H9 (cell line): ENCODE measurements at regions not wholly inside any gene's neighbourhood (a gene's known extent, or its start where the extent isn't known, plus 50 kb on each side); places are given as distances from the start of the nearest gene placed in this dataset.

ENCODE experiments used
- DNase-seq: peaks from one replicate; pipeline ENCODE4 v3.0.0-alpha.2; 2017
- H2AFZ ChIP-seq: one replicate; pipeline ENCODE4 v1.6.1; 2013; ENCODE audit warnings: mild to moderate bottlenecking, low read length, control low read depth, moderate library complexity
- H2AK5ac ChIP-seq: 2 replicates; pipeline ENCODE4 v1.6.1; 2013; ENCODE audit warnings: low read length, control low read depth, mixed read lengths; ENCODE audit not compliant: insufficient read length
- H2BK120ac ChIP-seq: one replicate; pipeline ENCODE4 v1.6.1; 2013; ENCODE audit warnings: low read depth, mild to moderate bottlenecking, low read length, control low read depth, inconsistent platforms; ENCODE audit not compliant: poor library complexity, severe bottlenecking
- H2BK12ac ChIP-seq: 2 replicates; pipeline ENCODE4 v1.6.1; 2013; ENCODE audit warnings: low read length, control low read depth, mixed read lengths, low read depth; ENCODE audit not compliant: insufficient read length
- H2BK15ac ChIP-seq: 2 replicates; pipeline ENCODE4 v1.6.1; 2013; ENCODE audit warnings: low read depth, low read length, control low read depth
- H2BK20ac ChIP-seq: one replicate; pipeline ENCODE4 v1.6.1; 2013; ENCODE audit warnings: low read depth, mild to moderate bottlenecking, low read length, control low read depth, inconsistent platforms; ENCODE audit not compliant: poor library complexity, severe bottlenecking
- H2BK5ac ChIP-seq: 2 replicates; pipeline ENCODE4 v1.6.1; 2013; ENCODE audit warnings: low read length, control low read depth, mixed read lengths; ENCODE audit not compliant: insufficient read length
- H3K14ac ChIP-seq: 2 replicates; pipeline ENCODE4 v1.6.1; 2013; ENCODE audit warnings: low read length, control low read depth; ENCODE audit not compliant: insufficient read depth
- H3K18ac ChIP-seq: 2 replicates; pipeline ENCODE4 v1.6.1; 2013; ENCODE audit warnings: low read depth, mild to moderate bottlenecking, mixed read lengths, low read length, control low read depth; ENCODE audit not compliant: insufficient read length
- H3K23ac ChIP-seq: 2 replicates; pipeline ENCODE4 v1.6.1; 2013; ENCODE audit warnings: low read length, control low read depth, mixed read lengths, low read depth; ENCODE audit not compliant: insufficient read length
- H3K23me2 ChIP-seq: 2 replicates; pipeline ENCODE4 v1.6.1; 2013; ENCODE audit warnings: low read depth, mild to moderate bottlenecking, mixed read lengths, low read length, control low read depth; ENCODE audit not compliant: insufficient read length, poor library complexity, severe bottlenecking
- H3K27ac ChIP-seq: 2 replicates; pipeline ENCODE4 v1.5.1; 2013; ENCODE audit warnings: low read length, control low read depth, mixed read lengths, low read depth; ENCODE audit not compliant: insufficient read length
- H3K27me3 ChIP-seq: 2 replicates; pipeline ENCODE4 v1.6.1; 2013; ENCODE audit warnings: low read length, control low read depth, inconsistent platforms; ENCODE audit not compliant: insufficient read depth
- H3K4ac ChIP-seq: 2 replicates; pipeline ENCODE4 v1.6.1; 2013; ENCODE audit warnings: low read depth, mild to moderate bottlenecking, control low read depth, inconsistent platforms, low read length, moderate library complexity
- H3K4me1 ChIP-seq: 2 replicates; pipeline ENCODE4 v1.6.1; 2013; ENCODE audit warnings: low read length, control low read depth, inconsistent platforms; ENCODE audit not compliant: insufficient read depth
- H3K4me2 ChIP-seq: 2 replicates; pipeline ENCODE4 v1.6.1; 2013; ENCODE audit warnings: low read length, control low read depth, mixed read lengths; ENCODE audit not compliant: insufficient read length, insufficient read depth
- H3K56ac ChIP-seq: 2 replicates; pipeline ENCODE4 v1.6.1; 2013; ENCODE audit warnings: low read depth, mild to moderate bottlenecking, mixed read lengths, low read length, control low read depth; ENCODE audit not compliant: insufficient read length
- H3K79me1 ChIP-seq: 2 replicates; pipeline ENCODE4 v1.6.1; 2013; ENCODE audit warnings: low read depth, mild to moderate bottlenecking, moderate library complexity, low read length, control low read depth, inconsistent platforms; ENCODE audit not compliant: insufficient read depth, poor library complexity, severe bottlenecking
- H3K79me2 ChIP-seq: 2 replicates; pipeline ENCODE4 v1.6.1; 2013; ENCODE audit warnings: low read length, control low read depth, inconsistent platforms; ENCODE audit not compliant: insufficient read depth
- H3K9ac ChIP-seq: 2 replicates; pipeline ENCODE4 v1.6.1; 2013; ENCODE audit warnings: low read length, control low read depth, mixed read lengths; ENCODE audit not compliant: insufficient read length; ENCODE audit errors: extremely low read depth
- H3K9me3 ChIP-seq: one replicate; pipeline ENCODE4 v1.6.1; 2013; ENCODE audit warnings: low read depth, low read length, inconsistent platforms; ENCODE audit not compliant: control insufficient read depth
- H3T11ph ChIP-seq: one replicate; pipeline ENCODE4 v1.6.1; 2013; ENCODE audit warnings: mild to moderate bottlenecking, low read length, control low read depth, inconsistent platforms
- H4K20me1 ChIP-seq: one replicate; pipeline ENCODE4 v1.6.1; 2013; ENCODE audit not compliant: control insufficient read depth, insufficient read length, insufficient read depth
- H4K5ac ChIP-seq: 2 replicates; pipeline ENCODE4 v1.6.1; 2013; ENCODE audit warnings: low read depth, mild to moderate bottlenecking, mixed read lengths, low read length, control low read depth; ENCODE audit not compliant: insufficient read length
- H4K8ac ChIP-seq: replicated peaks from 2 replicates; pipeline ENCODE4 v1.6.1; 2013; ENCODE audit warnings: low read length, control low read depth, mixed read lengths, low read depth; ENCODE audit not compliant: insufficient read length
- H4K91ac ChIP-seq: 2 replicates; pipeline ENCODE4 v1.6.1; 2013; ENCODE audit warnings: low read depth, mild to moderate bottlenecking, moderate library complexity, mixed read lengths, low read length, control low read depth; ENCODE audit not compliant: insufficient read length
- H3K27ac Mint-ChIP-seq, 3 experiments: 2 replicates in 2 of 3; 3 replicates in 1 of 3; pipeline ENCODE4 v1.8.0; 2020 to 2021; ENCODE audit warnings: mixed read lengths in 3 of 3, mild to moderate bottlenecking in 1 of 3, moderate library complexity in 1 of 3
- H3K27me3 Mint-ChIP-seq: 2 replicates; pipeline ENCODE4 v1.8.0; 2021; ENCODE audit warnings: low read depth, mild to moderate bottlenecking, moderate library complexity, mixed read lengths
- H3K36me3 Mint-ChIP-seq, 3 experiments: 2 replicates in 2 of 3; 3 replicates in 1 of 3; pipeline ENCODE4 v1.8.0; 2020 to 2021; ENCODE audit warnings: low read depth in 3 of 3, mixed read lengths in 3 of 3; ENCODE audit not compliant: insufficient read depth in 1 of 3
- H3K4me1 Mint-ChIP-seq, 2 experiments: 2 replicates each; pipeline ENCODE4 v1.8.0; 2020; ENCODE audit warnings: mixed read lengths in 2 of 2
- H3K4me3 Mint-ChIP-seq, 2 experiments: 2 replicates in 1 of 2; 3 replicates in 1 of 2; pipeline ENCODE4 v1.8.0; 2020 to 2021; ENCODE audit warnings: mild to moderate bottlenecking in 2 of 2, mixed read lengths in 2 of 2, moderate library complexity in 1 of 2
- H3K9me3 Mint-ChIP-seq, 2 experiments: 2 replicates in 1 of 2; 3 replicates in 1 of 2; pipeline ENCODE4 v1.8.0; 2020; ENCODE audit warnings: mild to moderate bottlenecking in 2 of 2, mixed read lengths in 2 of 2, moderate library complexity in 1 of 2
- WGBS: extraction: QIAGEN DNeasy Blood & Tissue Kit; methylation state at CpG from one replicate; pipeline ENCODE4 v1.1.7; 2013; ENCODE audit warnings: missing lambda C conversion rate, low lambda C conversion rate, mixed read lengths; ENCODE audit not compliant: insufficient read length; ENCODE audit errors: extremely low coverage; 5-methylcytosine and 5-hydroxymethylcytosine counted together
- TF ChIP-seq, protein P1 (sequence below): fragments of 200-600 bp; sonication (generic); conservative IDR thresholded peaks from 3 replicates; pipeline ENCODE4 v1.8.0; 2021; ENCODE audit warnings: antibody characterized with exemption, mild to moderate bottlenecking

GRCh38 chr2:60385648-60386047, 167.8 kb downstream of the BCL11A start:
- Histone ChIP-seq H2BK5ac (no peak overlapping the region), H2BK12ac (no peak overlapping the region), H3T11ph (no peak overlapping the region), H3K27ac (no peak overlapping the region), H3K23ac (no peak overlapping the region), H3K4me1 (peaks cover 8% of the 10 kb centered on the region; the same call in 1 of the 2 replicates), H3K9ac (no peak overlapping the region), H3K9me3 (no peaks in the 10 kb centered on the region), H4K8ac (no peak overlapping the region), H3K27me3 (no peaks in the 10 kb centered on the region), H3K18ac (no peak overlapping the region), H2BK120ac (no peak overlapping the region), H3K23me2 (no peaks in the 10 kb centered on the region), H2AK5ac (no peak overlapping the region), H4K20me1 (no peaks in the 10 kb centered on the region), H3K4me2 (no peak overlapping the region), H4K91ac (no peak overlapping the region), H3K79me1 (no peaks in the 10 kb centered on the region), H4K5ac (no peak overlapping the region), H2AFZ (no peak overlapping the region), H3K79me2 (no peaks in the 10 kb centered on the region), H3K4ac (no peak overlapping the region), H3K56ac (no peak overlapping the region), H2BK15ac (no peak overlapping the region), H3K14ac (no peak overlapping the region), H2BK20ac (no peak overlapping the region)
- no peaks in the 10 kb centered on the region for H3K9me3 Mint-ChIP-seq
- no peak overlapping the region for H3K27ac Mint-ChIP-seq
- H3K4me1 Mint-ChIP-seq, result peaks cover 11 to 17% of the 10 kb centered on the region in 2 experiments
- no peak overlapping the region for H3K4me3 Mint-ChIP-seq
- peaks cover 18% of the 10 kb centered on the region for H3K27me3 Mint-ChIP-seq
- WGBS, result no CpG with 5 or more reads among the region's 5 CpGs
- no peaks in the 10 kb centered on the region for H3K36me3 Mint-ChIP-seq
- TF ChIP-seq, protein P1, sequence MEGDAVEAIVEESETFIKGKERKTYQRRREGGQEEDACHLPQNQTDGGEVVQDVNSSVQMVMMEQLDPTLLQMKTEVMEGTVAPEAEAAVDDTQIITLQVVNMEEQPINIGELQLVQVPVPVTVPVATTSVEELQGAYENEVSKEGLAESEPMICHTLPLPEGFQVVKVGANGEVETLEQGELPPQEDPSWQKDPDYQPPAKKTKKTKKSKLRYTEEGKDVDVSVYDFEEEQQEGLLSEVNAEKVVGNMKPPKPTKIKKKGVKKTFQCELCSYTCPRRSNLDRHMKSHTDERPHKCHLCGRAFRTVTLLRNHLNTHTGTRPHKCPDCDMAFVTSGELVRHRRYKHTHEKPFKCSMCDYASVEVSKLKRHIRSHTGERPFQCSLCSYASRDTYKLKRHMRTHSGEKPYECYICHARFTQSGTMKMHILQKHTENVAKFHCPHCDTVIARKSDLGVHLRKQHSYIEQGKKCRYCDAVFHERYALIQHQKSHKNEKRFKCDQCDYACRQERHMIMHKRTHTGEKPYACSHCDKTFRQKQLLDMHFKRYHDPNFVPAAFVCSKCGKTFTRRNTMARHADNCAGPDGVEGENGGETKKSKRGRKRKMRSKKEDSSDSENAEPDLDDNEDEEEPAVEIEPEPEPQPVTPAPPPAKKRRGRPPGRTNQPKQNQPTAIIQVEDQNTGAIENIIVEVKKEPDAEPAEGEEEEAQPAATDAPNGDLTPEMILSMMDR, result no peak
- no peak for DNase-seq
